ENCODE measurements at regions not wholly inside any gene's neighbourhood (a gene's known extent, or its start where the extent isn't known, plus 50 kb on each side); places are given as distances from the start of the nearest gene placed in this dataset.

- Mint-ChIP-seq H3K27me3 (no peaks in the 10 kb centered on the region), H3K27ac (no peak overlapping the region), H3K9me3 (ENCODE audit: low read depth) (no peaks in the 10 kb centered on the region), H3K4me1 (ENCODE audit: low read depth) (no peaks in the 10 kb centered on the region), H3K4me3 (no peak overlapping the region), H3K36me3 (no peaks in the 10 kb centered on the region)
Observed at GRCh38 chr3:3342141-3342540, 162.7 kb upstream of the CRBN start.

DNA sequence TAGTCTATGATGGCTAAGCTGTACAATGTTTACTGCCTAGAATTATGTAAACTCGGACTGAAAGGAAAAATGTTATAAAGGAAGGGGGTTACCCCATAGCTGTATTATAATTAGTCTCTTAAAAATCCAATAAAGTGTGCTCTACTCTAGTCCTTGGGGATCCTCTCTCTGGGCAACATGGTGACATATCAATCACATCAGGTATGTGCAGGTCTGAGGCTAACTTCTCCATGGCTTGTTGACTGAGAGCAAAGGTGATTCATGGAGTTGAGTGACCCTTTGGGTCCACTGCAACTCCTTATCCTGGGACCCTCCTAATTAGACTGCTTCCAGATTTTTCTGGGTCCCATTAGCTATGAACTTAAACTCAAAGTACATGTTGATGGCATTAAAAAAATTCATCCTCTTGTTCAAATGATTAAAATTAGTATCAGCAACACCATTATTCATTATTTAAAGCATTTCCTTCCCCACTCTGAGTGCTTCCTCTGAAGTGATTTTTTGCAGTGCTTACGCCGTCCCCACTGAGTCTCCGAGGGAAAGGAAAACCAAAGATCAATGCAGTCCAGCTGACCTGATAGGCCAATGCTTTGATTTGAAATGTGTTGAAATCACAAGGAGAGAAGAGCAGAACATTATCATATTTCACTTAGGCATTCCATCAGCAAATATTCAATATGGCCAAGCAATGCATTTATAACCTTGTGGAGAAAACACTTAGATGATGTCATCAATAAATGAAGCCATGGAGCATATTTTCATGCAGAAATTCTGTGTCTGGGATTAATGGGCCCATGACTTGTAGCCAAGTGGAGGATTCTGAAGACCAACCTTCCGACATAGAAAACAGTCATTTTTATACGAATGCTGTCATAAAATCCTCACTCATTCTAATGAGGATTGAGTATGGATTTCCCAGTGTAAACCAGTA lies 161.7 kb upstream of the CRBN start:
- Mint-ChIP-seq H3K27me3 (no peaks in the 10 kb centered on the region), H3K27ac (no peak overlapping the region), H3K4me3 (no peak overlapping the region), H3K9me3 (ENCODE audit: low read depth) (no peaks in the 10 kb centered on the region), H3K36me3 (no peaks in the 10 kb centered on the region), H3K4me1 (ENCODE audit: low read depth) (no peaks in the 10 kb centered on the region)

DNA sequence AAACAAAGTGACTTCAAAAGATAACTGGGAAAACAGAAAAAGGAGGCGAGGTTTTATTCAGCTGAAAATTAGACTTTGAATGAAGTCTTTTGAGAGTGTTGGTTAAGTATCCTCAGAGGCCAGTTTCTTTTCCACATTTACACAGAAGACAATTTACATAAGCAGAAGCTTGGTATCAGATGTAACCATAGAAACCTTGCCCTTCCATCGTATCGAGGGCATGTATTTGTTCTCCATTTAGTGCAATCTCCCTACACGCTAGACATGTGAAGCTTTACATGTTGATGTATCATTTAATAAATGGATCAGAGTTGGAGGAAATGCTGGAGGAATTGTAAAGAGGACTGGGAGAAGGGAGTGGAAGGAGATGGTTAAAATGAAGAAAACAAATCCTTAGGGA lies 161.0 kb upstream of the CRBN start:
- no peak overlapping the region for H3K4me3 Mint-ChIP-seq
- H3K9me3 Mint-ChIP-seq (ENCODE audit: low read depth), result no peaks in the 10 kb centered on the region
- no peak overlapping the region for H3K27ac Mint-ChIP-seq

DNA sequence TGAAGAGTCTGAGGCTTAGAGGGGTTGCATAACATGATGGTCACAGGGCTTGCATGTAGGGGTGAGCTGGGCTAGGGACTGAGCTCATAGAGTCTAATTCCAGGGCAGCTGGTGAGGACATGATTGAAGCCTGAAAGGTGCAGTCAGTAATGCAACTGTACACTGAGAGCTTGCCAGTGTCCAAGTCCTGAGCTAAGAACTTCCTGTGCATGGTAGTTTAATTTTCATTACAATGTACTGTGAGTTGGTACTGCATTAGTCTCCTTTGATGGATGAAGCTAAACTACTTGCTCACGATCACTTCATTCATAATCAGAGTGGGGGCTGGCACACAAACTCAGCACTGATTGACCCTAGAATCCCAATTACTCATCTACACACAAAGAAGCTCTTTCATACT lies 156.4 kb upstream of the CRBN start:
- Mint-ChIP-seq H3K36me3 (no peaks in the 10 kb centered on the region), H3K27ac (no peak overlapping the region), H3K27me3 (no peaks in the 10 kb centered on the region), H3K4me1 (ENCODE audit: low read depth) (no peaks in the 10 kb centered on the region), H3K4me3 (no peak overlapping the region), H3K9me3 (ENCODE audit: low read depth) (no peaks in the 10 kb centered on the region)

More for the DNA sequence above, 161.0 kb upstream of the CRBN start:
- H3K36me3 Mint-ChIP-seq, result no peaks in the 10 kb centered on the region
- H3K4me1 Mint-ChIP-seq (ENCODE audit: low read depth), result no peaks in the 10 kb centered on the region
- no peaks in the 10 kb centered on the region for H3K27me3 Mint-ChIP-seq

GRCh38 chr3:3334491-3334890 lies 155.0 kb upstream of the CRBN start:
- Mint-ChIP-seq H3K27ac (no peak overlapping the region), H3K4me1 (ENCODE audit: low read depth) (no peaks in the 10 kb centered on the region), H3K9me3 (ENCODE audit: low read depth) (no peaks in the 10 kb centered on the region), H3K36me3 (no peaks in the 10 kb centered on the region), H3K4me3 (no peak overlapping the region), H3K27me3 (no peaks in the 10 kb centered on the region)

DNA sequence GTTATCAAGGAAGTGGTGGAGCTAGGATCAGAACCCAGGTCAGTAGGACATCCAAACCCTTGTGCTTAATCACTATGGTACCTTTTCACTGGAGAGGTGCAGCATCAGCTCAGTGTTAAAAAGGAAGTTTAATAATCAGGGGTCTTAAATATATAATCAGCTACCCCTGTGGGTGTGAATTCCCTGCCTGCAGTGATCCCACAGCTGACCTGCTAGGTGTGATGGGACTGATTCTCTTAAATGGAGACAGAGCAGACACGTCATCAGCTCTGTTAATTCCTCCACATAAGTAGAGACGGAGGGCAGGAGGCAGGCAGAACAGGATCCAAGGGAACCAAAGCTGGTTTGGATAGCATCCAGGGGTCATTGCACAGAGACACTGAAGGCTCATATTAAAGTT lies 154.1 kb upstream of the CRBN start:
- Mint-ChIP-seq H3K4me3 (no peak overlapping the region), H3K9me3 (ENCODE audit: low read depth) (no peaks in the 10 kb centered on the region), H3K27ac (no peak overlapping the region), H3K27me3 (no peaks in the 10 kb centered on the region), H3K36me3 (no peaks in the 10 kb centered on the region), H3K4me1 (ENCODE audit: low read depth) (no peaks in the 10 kb centered on the region)

DNA sequence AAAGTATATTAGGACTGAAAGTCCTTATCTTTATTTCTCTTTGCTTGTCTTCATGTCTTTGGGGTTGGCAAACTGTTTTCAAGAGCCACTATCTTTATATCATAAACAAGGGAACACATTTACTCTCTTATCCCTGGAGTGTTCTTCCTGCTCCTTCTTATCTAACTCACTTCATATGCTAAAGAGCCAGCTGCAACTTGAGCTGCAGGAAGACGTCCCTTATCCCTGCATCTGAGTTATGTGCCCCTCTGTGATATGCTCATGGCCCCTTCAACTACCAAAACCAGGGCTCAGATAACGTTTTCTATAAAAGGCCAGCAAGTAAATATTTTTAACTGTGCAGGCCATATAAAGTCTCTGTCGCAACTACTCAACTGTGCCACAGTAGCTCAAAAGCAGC lies 137.0 kb upstream of the CRBN start:
- Mint-ChIP-seq H3K36me3 (no peaks in the 10 kb centered on the region), H3K27me3 (no peaks in the 10 kb centered on the region), H3K4me1 (ENCODE audit: low read depth) (no peaks in the 10 kb centered on the region), H3K4me3 (no peak overlapping the region), H3K9me3 (ENCODE audit: low read depth) (peaks cover 4% of the 10 kb centered on the region), H3K27ac (no peak overlapping the region)

GRCh38 chr3:3315846-3316245 lies 136.4 kb upstream of the CRBN start:
- H3K4me3 Mint-ChIP-seq, result no peak overlapping the region
- peaks cover 4% of the 10 kb centered on the region for H3K9me3 Mint-ChIP-seq (ENCODE audit: low read depth)
- no peaks in the 10 kb centered on the region for H3K27me3 Mint-ChIP-seq
- H3K36me3 Mint-ChIP-seq, result no peaks in the 10 kb centered on the region
- H3K4me1 Mint-ChIP-seq (ENCODE audit: low read depth), result no peaks in the 10 kb centered on the region
- no peak overlapping the region for H3K27ac Mint-ChIP-seq

DNA sequence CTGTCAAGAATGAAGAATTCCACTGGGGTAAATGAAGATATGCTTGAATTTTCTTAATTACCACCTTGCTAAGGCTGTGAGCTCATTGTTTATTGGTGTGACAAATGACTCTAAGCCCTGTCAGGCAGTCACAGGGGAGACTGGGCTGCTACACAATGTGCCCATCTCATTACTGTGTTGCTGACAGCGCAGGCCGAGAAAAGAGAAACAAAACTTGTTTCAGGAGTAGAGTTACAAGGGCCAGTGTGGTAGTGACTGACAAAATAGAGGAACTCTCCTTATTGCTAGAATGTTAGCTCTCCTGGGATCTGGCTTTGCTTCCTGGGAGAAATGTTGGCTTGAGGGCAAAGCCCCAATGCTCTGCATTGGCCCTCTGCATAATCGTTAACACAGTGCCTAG lies 130.4 kb upstream of the CRBN start:
- H3K4me3 Mint-ChIP-seq, result no peak overlapping the region
- no peaks in the 10 kb centered on the region for H3K9me3 Mint-ChIP-seq (ENCODE audit: low read depth)
- no peak overlapping the region for H3K27ac Mint-ChIP-seq
- no peaks in the 10 kb centered on the region for H3K4me1 Mint-ChIP-seq (ENCODE audit: low read depth)
- H3K27me3 Mint-ChIP-seq, result no peaks in the 10 kb centered on the region
- no peaks in the 10 kb centered on the region for H3K36me3 Mint-ChIP-seq

GRCh38 chr3:3308809-3309208 lies 129.3 kb upstream of the CRBN start:
- no peaks in the 10 kb centered on the region for H3K4me1 Mint-ChIP-seq (ENCODE audit: low read depth)

GRCh38 chr3:3307491-3307890 lies 128.0 kb upstream of the CRBN start:
- no peak overlapping the region for H3K4me3 Mint-ChIP-seq
- no peaks in the 10 kb centered on the region for H3K4me1 Mint-ChIP-seq (ENCODE audit: low read depth)
- H3K36me3 Mint-ChIP-seq, result no peaks in the 10 kb centered on the region
- H3K27me3 Mint-ChIP-seq, result no peaks in the 10 kb centered on the region
- no peak overlapping the region for H3K27ac Mint-ChIP-seq
- no peaks in the 10 kb centered on the region for H3K9me3 Mint-ChIP-seq (ENCODE audit: low read depth)

More at GRCh38 chr3:3308809-3309208, 129.3 kb upstream of the CRBN start:
- Mint-ChIP-seq H3K9me3 (ENCODE audit: low read depth) (no peaks in the 10 kb centered on the region), H3K27ac (no peak overlapping the region), H3K4me3 (no peak overlapping the region), H3K27me3 (no peaks in the 10 kb centered on the region), H3K36me3 (no peaks in the 10 kb centered on the region)

GRCh38 chr3:3305841-3306240 lies 126.3 kb upstream of the CRBN start:
- no peaks in the 10 kb centered on the region for H3K27me3 Mint-ChIP-seq
- H3K4me3 Mint-ChIP-seq, result no peak overlapping the region
- H3K36me3 Mint-ChIP-seq, result no peaks in the 10 kb centered on the region
- no peak overlapping the region for H3K27ac Mint-ChIP-seq
- no peaks in the 10 kb centered on the region for H3K4me1 Mint-ChIP-seq (ENCODE audit: low read depth)
- no peaks in the 10 kb centered on the region for H3K9me3 Mint-ChIP-seq (ENCODE audit: low read depth)

DNA sequence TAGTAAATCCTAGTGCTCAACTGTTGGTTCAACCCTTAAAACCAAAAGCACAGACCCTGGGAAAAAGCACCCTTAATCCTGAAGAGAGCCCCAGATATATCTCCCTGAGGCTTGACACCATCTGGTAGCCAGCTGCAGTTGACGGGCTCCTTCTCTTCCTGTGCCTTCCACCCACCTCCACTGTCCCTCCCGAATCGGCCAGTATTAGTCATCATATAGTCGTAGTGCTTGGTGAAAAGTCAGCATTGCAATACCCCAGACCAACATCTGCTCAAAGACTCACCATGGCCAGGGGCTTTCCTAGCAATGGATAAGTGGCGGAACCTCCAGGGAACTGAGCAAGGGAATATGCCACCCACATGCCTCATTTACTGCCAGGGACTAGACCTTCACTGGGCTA lies 125.6 kb upstream of the CRBN start:
- no peaks in the 10 kb centered on the region for H3K36me3 Mint-ChIP-seq

GRCh38 chr3:3303636-3304035 lies 124.1 kb upstream of the CRBN start:
- no peak overlapping the region for H3K27ac Mint-ChIP-seq
- no peaks in the 10 kb centered on the region for H3K9me3 Mint-ChIP-seq (ENCODE audit: low read depth)
- H3K36me3 Mint-ChIP-seq, result no peaks in the 10 kb centered on the region
- H3K4me1 Mint-ChIP-seq (ENCODE audit: low read depth), result no peaks in the 10 kb centered on the region
- H3K27me3 Mint-ChIP-seq, result no peaks in the 10 kb centered on the region
- H3K4me3 Mint-ChIP-seq, result no peak overlapping the region

More for the DNA sequence above, 125.6 kb upstream of the CRBN start:
- H3K4me1 Mint-ChIP-seq (ENCODE audit: low read depth), result no peaks in the 10 kb centered on the region
- H3K27ac Mint-ChIP-seq, result no peak overlapping the region
- no peak overlapping the region for H3K4me3 Mint-ChIP-seq
- no peaks in the 10 kb centered on the region for H3K9me3 Mint-ChIP-seq (ENCODE audit: low read depth)
- no peaks in the 10 kb centered on the region for H3K27me3 Mint-ChIP-seq

DNA sequence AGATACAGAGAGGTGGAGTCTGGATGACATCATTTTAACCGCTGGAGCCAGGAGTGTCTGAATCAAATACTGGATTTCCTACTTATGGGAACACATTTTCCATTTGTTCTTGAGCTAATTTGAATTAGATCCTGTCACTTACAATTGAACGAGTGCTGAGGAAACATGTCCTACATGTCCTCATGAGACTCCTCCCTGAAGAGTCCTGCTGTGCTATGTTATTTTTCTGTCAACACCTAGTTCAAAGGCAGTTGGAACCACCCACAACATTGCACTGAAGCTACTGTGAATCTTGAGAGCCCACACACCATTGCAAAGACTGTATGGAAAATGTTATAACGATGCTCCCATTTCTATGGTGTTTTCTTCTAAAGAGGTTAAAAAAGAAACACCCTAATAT lies 123.5 kb upstream of the CRBN start:
- Mint-ChIP-seq H3K9me3 (ENCODE audit: low read depth) (no peaks in the 10 kb centered on the region), H3K27me3 (no peaks in the 10 kb centered on the region), H3K4me3 (no peak overlapping the region), H3K36me3 (no peaks in the 10 kb centered on the region), H3K27ac (no peak overlapping the region), H3K4me1 (ENCODE audit: low read depth) (peaks cover 2% of the 10 kb centered on the region)

DNA sequence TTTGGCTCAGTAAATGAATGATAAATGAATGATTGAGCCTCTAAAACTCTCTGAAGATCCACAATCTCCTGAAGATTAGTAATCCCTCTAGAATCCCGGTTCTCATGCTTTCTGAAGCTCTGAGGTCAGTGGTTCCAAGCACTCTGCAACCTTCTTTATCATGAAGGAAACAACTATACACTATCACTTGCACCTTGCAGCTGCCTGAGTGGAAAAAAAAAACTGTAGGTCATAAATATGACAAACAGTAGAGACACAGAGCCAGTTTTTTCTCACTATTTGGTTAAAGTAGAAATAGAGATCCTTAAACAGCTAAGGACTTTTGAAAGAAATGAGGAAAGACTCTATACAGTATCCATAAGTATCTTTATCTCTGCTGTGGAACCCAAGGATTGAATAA lies 122.0 kb upstream of the CRBN start:
- H3K4me1 Mint-ChIP-seq (ENCODE audit: low read depth), result peaks cover 15% of the 10 kb centered on the region
- no peaks in the 10 kb centered on the region for H3K9me3 Mint-ChIP-seq (ENCODE audit: low read depth)
- no peak overlapping the region for H3K27ac Mint-ChIP-seq
- H3K4me3 Mint-ChIP-seq, result no peak overlapping the region
- no peaks in the 10 kb centered on the region for H3K36me3 Mint-ChIP-seq
- H3K27me3 Mint-ChIP-seq, result no peaks in the 10 kb centered on the region
